ENCODE measurements at regions not wholly inside any gene's neighbourhood (a gene's known extent, or its start where the extent isn't known, plus 50 kb on each side); places are given as distances from the start of the nearest gene placed in this dataset.
"Not testable (repeated sequence)": the region's sequence is repeated elsewhere in the genome, so short reads cannot be mapped to it uniquely, and the experiment has no call there.

DNA sequence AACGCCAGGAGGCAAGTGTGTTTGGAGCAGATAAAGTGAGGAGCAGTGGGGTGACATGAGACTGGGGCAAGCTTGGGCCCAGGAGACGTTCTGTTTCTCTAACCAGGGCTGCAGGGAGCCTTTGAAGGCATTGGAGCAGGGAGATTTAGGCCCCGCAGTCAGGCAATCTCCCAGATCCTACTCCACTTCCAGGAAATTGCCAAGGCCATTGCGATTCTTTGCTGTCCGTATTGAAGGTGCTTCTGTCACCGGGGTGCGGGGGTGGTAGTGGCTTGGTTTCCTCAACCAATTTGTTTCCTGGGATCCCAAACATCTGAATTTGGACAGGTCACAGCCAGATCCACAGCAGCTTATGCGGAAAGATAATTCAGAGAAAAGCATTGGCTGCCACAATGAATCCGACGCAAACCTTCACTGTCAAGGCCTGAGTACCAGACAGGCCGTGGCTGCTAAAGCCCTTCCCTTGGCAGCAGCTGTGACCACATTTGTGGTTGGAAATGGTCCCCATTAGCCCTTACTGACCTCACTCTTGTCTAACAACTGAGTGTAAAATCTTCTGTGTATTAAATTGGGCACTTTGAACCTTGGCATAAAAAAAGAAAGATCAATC is 385.6 kb downstream of the PTPRU start:
- DNase-seq = no peak

DNA sequence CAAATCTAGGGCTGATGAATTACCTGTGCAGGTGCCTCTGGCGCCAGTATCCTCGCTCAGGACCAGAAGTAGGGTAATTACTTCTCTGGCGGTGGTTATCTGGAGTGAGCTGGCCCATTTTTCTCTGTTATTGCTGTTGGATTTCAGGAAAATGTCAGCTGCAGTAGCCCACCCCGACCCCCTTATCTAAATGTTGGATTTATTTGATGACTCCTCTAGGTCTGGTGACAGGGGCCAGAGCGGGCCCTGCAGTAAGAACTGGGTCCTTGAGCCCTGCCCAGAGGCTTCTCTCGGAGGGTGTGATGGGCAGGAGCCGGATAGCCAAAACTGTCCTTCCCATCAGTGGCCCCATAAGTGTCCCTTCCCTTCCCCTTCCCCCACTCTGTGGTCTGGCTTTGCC is 384.3 kb downstream of the PTPRU start:
- no peak for DNase-seq

DNA sequence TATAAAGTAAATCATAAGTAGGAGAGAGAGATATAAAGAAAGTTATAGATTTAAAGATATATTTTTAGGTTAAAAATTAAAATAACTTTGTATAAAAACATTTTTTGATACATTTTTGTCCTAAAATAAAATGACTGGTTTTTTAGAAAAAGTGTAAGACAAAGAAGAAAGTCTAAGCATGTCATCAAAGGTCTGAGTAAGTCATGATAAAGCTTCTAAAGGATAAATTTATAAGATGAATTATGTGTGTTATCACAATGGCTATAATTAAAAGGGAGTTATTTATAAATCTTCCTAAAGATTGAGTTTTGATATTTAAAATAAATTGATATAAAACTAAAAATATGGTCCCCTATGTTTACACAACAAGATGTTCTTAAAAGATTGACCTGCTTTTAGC is 370.9 kb downstream of the PTPRU start:
- DNase-seq = no peak

DNA sequence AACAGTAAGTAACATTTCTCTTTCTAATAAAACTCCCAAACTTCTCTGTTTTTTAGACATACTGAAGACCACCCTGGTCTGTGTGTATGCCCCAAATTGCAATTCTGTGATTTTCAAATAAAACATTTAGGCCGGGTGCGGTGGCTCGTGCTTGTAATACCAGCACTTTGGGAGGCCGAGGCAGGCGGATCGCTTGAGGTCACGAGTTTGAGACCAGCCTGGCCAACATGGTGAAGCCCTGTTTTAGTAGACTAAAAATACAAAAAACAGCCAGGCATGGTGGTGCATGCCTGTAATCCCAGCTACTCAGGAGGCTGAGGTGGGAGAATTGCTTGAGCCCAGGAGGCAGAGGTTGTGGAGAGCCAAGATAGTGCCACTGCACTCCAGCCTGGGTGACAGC is 368.5 kb downstream of the PTPRU start:
- DNase-seq = not testable (repeated sequence)

GRCh38 chr1:29603622-29604021 is 367.3 kb downstream of the PTPRU start:
- DNase-seq = no peak

DNA sequence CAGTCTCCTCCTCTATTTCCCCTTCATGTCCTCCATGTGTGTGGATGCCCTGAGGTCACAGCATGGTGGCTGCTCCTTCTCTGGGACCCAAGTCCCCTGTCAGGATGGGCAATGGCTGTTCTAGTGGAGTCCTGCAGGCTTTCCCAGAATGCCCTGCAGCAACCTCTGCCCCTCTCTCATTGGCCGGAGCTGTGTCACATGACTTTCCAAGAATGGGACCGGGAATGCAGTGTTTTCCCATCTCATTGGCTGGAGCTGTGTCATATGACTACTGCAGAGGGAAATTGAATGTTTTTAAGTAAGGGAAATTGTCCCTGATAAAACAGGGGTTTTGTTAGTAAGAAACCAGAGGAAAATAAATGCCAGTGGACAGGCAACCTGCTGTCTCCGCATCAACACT is 365.9 kb downstream of the PTPRU start:
- DNase-seq = no peak

DNA sequence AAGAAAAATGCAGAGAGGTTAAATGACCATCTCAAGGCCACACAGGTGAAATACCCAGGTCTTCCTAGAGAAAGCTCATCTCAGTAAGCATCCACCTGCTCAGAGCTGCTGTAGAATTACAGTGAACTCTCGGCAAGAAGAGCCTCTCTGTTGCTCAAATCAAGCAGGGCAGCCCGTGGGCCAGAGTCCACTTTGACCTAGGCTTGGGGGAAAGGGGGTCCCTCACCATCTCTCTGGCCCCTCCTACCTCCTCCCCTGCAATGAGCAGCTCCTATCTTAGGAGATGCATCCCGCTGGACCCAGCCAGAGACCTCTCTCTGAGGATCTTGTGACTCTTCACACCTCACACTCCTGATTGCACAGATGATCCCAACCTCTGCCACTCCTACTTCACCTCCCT is 364.7 kb downstream of the PTPRU start:
- DNase-seq = no peak

DNA sequence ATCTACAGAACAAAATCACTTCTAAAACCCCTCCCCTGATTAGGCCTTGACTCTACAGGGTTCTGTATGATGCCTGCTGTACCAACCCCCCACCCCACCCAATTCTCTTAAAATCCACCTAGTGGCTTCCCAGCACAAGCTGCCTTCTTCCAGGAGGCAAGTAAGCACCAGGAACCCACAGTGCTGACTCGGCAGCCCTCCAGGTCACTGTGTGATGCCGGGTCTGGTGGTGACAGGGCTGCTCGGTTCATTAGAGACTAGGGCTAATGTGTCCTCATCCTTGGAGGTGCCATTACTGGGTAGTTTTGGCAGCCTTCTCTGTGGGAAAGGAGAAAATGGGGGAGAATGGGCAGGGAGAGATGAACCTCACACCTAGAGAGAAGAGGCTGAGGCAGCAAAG is 363.5 kb downstream of the PTPRU start:
- no peak for DNase-seq

DNA sequence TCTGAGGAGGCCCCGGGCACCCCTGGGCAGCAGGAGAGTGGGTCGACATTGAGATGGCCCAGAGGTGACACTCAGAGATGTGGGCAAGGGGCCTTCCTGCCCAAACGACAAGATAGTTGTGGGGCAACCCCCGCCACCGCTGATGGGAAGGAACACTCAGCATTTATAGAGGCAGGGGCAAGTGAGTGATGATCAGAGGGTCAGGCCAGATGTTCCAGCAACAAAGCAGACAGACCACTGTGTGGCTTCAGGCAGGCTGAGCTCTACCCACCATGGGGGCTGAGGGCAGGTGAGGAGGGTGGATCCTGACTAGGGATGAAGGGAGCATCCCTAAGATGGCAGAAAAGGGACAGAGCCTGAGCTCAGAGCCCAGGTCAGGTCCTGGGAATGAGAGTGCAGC is 362.7 kb downstream of the PTPRU start:
- no peak for DNase-seq

DNA sequence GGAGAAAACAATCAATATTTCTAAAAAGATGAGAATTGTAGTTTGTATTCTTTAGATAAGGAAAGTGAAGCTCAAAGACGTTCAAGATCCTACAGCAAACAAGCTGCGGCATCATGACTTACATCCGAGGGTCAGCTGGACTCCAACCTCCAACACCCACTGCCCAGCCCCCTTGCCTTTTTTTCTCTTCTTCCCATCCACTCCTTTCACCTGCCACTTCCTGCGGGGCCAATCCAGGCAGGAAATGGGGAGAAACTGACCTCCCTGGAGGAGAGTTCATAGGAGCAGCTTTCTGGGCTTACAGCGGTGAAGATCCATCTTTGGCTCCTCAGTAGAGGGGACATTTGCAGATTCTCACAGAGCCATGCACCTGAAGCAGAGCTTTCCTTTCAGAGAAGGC is 361.5 kb downstream of the PTPRU start:
- no peak for DNase-seq

GRCh38 chr1:29593601-29594382 is 357.5 kb downstream of the PTPRU start:
- DNase-seq = no peak

DNA sequence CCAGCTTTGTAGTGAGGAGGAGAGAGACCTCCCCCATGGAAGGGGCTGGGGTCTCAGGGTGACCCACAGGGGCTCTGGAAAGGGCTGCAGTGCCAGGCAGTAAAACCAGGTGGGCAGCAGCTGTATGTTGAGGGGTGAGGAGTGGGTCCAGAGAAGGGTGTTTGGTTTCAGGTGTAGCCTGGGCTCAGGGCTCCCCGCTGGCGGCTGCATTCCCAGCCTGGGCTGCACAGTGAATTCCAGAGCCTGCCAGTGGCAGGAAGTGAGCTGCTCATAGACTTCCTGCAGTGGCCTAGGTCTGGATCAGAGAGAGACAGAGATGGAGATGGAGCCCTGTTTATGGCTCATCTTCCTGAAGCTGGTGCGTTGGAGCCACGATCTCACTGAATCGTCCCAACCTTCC is 356.4 kb downstream of the PTPRU start:
- no peak for DNase-seq

DNA sequence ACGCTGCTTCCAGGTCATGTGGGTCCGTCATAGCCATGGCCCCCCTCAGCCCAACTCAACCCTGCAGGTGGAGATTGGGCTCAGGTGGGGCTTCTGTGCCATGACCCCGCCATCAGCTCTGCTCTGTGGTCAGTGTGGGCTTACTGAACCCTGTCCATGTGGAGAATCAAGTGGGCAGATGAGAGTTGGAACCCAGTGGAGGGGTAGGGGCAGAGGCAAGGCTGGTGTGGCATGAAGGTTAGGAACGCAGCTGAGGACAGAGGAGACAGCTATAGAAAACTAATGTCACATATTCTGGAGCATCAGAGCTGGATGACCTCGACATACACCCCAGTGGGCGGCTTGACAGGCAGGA is 355.9 kb downstream of the PTPRU start:
- no peak for DNase-seq

GRCh38 chr1:29591601-29592260 is 355.4 kb downstream of the PTPRU start:
- DNase-seq = no peak

- DNase-seq = no peak
Observed at GRCh38 chr1:29590583-29591565, 354.6 kb downstream of the PTPRU start.

DNA sequence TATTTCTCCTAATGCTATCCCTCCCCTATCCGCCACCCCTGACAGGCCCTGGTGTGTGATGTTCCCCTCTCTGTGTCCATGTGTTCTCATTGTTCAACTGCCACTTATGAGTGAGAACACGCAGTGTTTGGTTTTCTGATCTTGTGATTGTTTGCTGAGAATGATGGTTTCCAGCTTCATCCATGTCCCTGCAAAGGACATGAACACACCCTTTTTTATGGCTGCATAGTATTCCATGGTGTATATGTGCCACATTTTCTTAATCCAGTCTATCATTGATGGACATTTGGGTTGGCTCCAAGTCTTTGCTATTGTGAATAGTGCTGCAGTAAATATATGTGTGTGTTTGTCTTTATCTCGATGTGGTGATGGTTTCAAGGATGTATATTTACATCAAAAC is 353.4 kb downstream of the PTPRU start:
- not testable (repeated sequence) for DNase-seq

DNA sequence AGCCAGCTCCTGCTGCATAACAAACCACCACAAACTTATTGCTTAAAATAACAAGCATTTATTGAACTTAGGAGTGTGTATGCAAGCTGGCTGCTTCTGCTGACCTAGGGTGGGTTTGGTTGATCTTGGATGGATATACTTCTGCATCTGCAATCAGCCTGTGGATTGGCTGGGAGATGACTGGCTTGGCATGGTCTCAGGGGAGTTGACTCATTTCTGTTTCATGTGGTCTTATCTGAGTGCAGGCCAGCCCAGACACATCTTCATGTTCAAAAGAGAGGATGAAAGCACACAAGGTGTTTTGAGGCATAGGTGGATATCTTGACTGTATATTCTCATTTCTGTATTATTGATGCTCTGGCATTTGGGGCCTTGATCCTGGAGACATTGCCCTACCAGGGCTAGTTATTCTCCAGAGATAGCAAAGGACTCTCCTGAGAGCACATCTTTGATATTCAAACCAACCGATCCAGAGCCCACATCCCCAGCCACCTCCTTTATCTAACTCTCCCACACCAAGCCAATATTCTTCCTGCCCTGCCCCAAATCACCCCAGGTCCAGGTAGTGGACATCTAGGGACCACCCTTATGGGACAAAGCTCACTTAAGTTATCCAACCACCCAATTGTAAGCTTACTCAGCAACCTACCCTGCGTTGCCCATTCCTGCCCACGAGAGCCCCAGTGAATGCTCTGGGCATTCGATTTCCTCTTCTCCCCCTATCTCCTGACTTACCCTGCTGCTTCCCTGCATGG is 350.8 kb downstream of the PTPRU start:
- no peak for DNase-seq

GRCh38 chr1:29586215-29586614 is 349.9 kb downstream of the PTPRU start:
- DNase-seq = no peak

DNA sequence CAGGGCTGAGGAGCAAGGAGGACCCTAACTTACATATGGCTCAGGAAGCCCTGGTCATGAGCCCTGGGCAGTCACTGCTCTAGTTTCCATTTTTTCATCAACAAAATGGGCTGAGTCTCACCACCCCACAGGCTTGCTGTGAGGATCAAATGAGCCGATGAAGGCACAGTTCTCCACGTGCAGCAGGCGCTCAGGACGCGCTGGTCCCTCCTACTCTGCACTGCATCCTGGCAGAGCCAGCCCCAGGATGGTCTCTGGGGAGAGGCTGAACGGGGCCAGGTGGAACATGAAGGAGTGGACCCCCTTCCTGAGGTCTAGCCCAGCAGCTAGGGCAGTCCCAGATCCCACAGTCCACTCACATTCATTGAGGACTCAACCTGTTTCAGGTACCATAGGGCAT is 349.3 kb downstream of the PTPRU start:
- no peak for DNase-seq

DNA sequence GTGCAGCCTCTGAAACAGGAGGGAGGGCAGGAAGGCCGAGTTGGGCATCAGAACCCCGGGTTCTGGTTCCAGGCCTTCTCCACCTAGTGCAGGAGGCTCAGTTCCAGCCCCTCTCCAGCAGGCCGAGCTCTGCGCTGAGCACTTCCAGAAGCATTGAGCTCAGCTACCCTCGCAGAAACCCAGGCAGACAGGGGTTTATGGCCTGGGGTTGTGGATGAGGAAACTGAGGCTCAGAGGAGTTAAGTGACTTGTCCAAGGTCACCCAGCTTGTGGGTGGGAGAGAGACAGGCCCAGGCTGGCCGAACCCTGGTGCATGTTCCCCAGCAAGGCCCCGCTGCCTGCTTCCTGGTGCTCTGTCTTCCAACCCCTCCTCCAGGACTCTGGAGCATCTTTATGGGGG is 348.9 kb downstream of the PTPRU start:
- no peak for DNase-seq

- DNase-seq = no peak
Observed at GRCh38 chr1:29584776-29585175, 348.5 kb downstream of the PTPRU start.

DNA sequence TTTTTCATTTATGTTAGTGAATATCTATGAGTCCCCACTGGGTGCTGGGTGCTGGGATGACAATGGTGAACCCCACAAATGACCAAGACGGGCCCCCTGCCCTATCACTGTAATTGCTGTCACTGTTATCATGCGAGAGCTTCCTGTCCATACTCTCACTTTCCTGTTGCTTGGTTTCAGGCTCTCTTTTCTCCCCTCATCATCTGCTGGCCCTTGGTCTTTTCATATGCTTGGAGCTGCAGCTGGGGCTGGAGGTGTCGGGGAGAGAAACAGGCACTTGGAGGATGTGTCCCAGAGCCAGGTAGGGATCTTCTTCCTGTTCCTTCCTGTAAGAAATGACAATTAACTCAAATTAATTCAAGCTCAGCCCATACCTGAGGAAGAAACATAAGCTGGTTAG is 348.0 kb downstream of the PTPRU start:
- no peak for DNase-seq

All from CD4-positive, alpha-beta T cell treated with Interleukin-1 beta for 1 hour (primary cell).